Stimulated activated CD8-positive, alpha-beta memory T cell treated with anti-CD3 and anti-CD28 coated beads, Interleukin-4, amount 100 ng/mL, for 4 hours (primary cell): ENCODE measurements at regions not wholly inside any gene's neighbourhood (a gene's known extent, or its start where the extent isn't known, plus 50 kb on each side); places are given as distances from the start of the nearest gene placed in this dataset.

Source experiments
- DNase-seq, 2 donors: peaks; one replicate each; pipeline ENCODE4 v3.0.0-alpha.2; 2020; ENCODE audit warnings: low read depth in 2 of 2, low spot score in 1 of 2

GRCh38 chr7:70846208-70846607, 285.7 kb upstream of the GALNT17 start:
- DNase-seq = no peak

GRCh38 chr7:70849580-70850235, 282.2 kb upstream of the GALNT17 start:
- no peak for DNase-seq

GRCh38 chr7:70855373-70855772, 276.6 kb upstream of the GALNT17 start:
- DNase-seq = no peak

- peak; percentile 6 to 13 for DNase-seq
Observed at GRCh38 chr7:70856901-70857630, 274.9 kb upstream of the GALNT17 start.

GRCh38 chr7:70857793-70858545, 274.0 kb upstream of the GALNT17 start:
- DNase-seq = no peak

GRCh38 chr7:70867513-70867912, 264.4 kb upstream of the GALNT17 start:
- no peak for DNase-seq

- DNase-seq = no peak
Observed at GRCh38 chr7:70870349-70870748, 261.6 kb upstream of the GALNT17 start.

GRCh38 chr7:70872188-70872587, 259.8 kb upstream of the GALNT17 start:
- no peak for DNase-seq

GRCh38 chr7:70881167-70881847, 250.6 kb upstream of the GALNT17 start:
- DNase-seq = no peak

GRCh38 chr7:70883750-70884439, 248.0 kb upstream of the GALNT17 start:
- DNase-seq = no peak

- DNase-seq = no peak
Observed at GRCh38 chr7:70884440-70884764, 247.5 kb upstream of the GALNT17 start.

- no peak for DNase-seq
Observed at GRCh38 chr7:70884809-70885208, 247.1 kb upstream of the GALNT17 start.

- no peak for DNase-seq
Observed at GRCh38 chr7:70886547-70886946, 245.4 kb upstream of the GALNT17 start.

- no peak for DNase-seq
Observed at GRCh38 chr7:70887186-70887585, 244.8 kb upstream of the GALNT17 start.

GRCh38 chr7:70890147-70890969, 241.6 kb upstream of the GALNT17 start:
- DNase-seq = no peak

GRCh38 chr7:70893422-70893821, 238.5 kb upstream of the GALNT17 start:
- DNase-seq = no peak

- DNase-seq = no peak
Observed at GRCh38 chr7:70893971-70894715, 237.8 kb upstream of the GALNT17 start.

GRCh38 chr7:70894799-70895198, 237.1 kb upstream of the GALNT17 start:
- DNase-seq = no peak
